Kasumi-1 (cell line): ENCODE measurements at regions not wholly inside any gene's neighbourhood (a gene's known extent, or its start where the extent isn't known, plus 50 kb on each side); places are given as distances from the start of the nearest gene placed in this dataset.

Experiments used
- DNase-seq, 2 experiments: peaks; one replicate each; lab custom pipeline; 2025; lab: John Stamatoyannopoulos, UW

GRCh38 chr13:104447348-104447747 is 1381.1 kb upstream of the SLC10A2 start:
- no peak for DNase-seq

- no peak for DNase-seq
Measured at GRCh38 chr13:104442536-104442935, 1376.3 kb upstream of the SLC10A2 start.

- no peak for DNase-seq
Measured at GRCh38 chr13:104436555-104436954, 1370.3 kb upstream of the SLC10A2 start.

GRCh38 chr13:104431895-104432294 is 1365.7 kb upstream of the SLC10A2 start:
- no peak for DNase-seq

- no peak for DNase-seq
Measured at GRCh38 chr13:104426435-104426834, 1360.2 kb upstream of the SLC10A2 start.

- no peak for DNase-seq
Measured at GRCh38 chr13:104422668-104423067, 1356.5 kb upstream of the SLC10A2 start.

- DNase-seq = no peak
Measured at GRCh38 chr13:104416973-104417372, 1350.8 kb upstream of the SLC10A2 start.

- DNase-seq = no peak
Measured at GRCh38 chr13:104414771-104415170, 1348.6 kb upstream of the SLC10A2 start.

- no peak for DNase-seq
Measured at GRCh38 chr13:104414181-104414580, 1348.0 kb upstream of the SLC10A2 start.

GRCh38 chr13:104411141-104411765 is 1345.0 kb upstream of the SLC10A2 start:
- DNase-seq = no peak

- DNase-seq = no peak
Measured at GRCh38 chr13:104408733-104409132, 1342.5 kb upstream of the SLC10A2 start.

- DNase-seq = no peak
Measured at GRCh38 chr13:104404325-104404724, 1338.1 kb upstream of the SLC10A2 start.

- DNase-seq = no peak
Measured at GRCh38 chr13:104389691-104390090, 1323.5 kb upstream of the SLC10A2 start.

- no peak for DNase-seq
Measured at GRCh38 chr13:104387510-104387909, 1321.3 kb upstream of the SLC10A2 start.

GRCh38 chr13:104385404-104385803 is 1319.2 kb upstream of the SLC10A2 start:
- no peak for DNase-seq

GRCh38 chr13:104382951-104383350 is 1316.7 kb upstream of the SLC10A2 start:
- DNase-seq = no peak

GRCh38 chr13:104376588-104376987 is 1310.4 kb upstream of the SLC10A2 start:
- no peak for DNase-seq

- DNase-seq = no peak
Measured at GRCh38 chr13:104375614-104376013, 1309.4 kb upstream of the SLC10A2 start.

GRCh38 chr13:104372095-104372655 is 1306.0 kb upstream of the SLC10A2 start:
- no peak for DNase-seq

- no peak for DNase-seq
Measured at GRCh38 chr13:104365430-104365829, 1299.2 kb upstream of the SLC10A2 start.

- no peak for DNase-seq
Measured at GRCh38 chr13:104357672-104358354, 1291.6 kb upstream of the SLC10A2 start.

- no peak for DNase-seq
Measured at GRCh38 chr13:104357174-104357573, 1291.0 kb upstream of the SLC10A2 start.

GRCh38 chr13:104355041-104355670 is 1288.9 kb upstream of the SLC10A2 start:
- DNase-seq = no peak
